Activated T-cell treated with anti-CD3 and anti-CD28 coated beads, Interleukin-2, amount 50 U/mL, for 24 hours (primary cell): ENCODE measurements at regions not wholly inside any gene's neighbourhood (a gene's known extent, or its start where the extent isn't known, plus 50 kb on each side); places are given as distances from the start of the nearest gene placed in this dataset.

Source experiments
- DNase-seq: peaks from one replicate; pipeline ENCODE4 v3.0.0-alpha.2; 2020
- H3K27ac Mint-ChIP-seq: 2 replicates; pipeline ENCODE4 v1.8.0; 2020; ENCODE audit warnings: mild to moderate bottlenecking, mixed read lengths
- H3K27me3 Mint-ChIP-seq: 2 replicates; pipeline ENCODE4 v1.8.0; 2020; ENCODE audit warnings: mixed read lengths
- H3K36me3 Mint-ChIP-seq: 2 replicates; pipeline ENCODE4 v1.8.0; 2020; ENCODE audit warnings: low read depth, mixed read lengths
- H3K4me1 Mint-ChIP-seq: 2 replicates; pipeline ENCODE4 v1.8.0; 2020; ENCODE audit warnings: low read depth, mixed read lengths
- H3K4me3 Mint-ChIP-seq: 2 replicates; pipeline ENCODE4 v1.8.0; 2020; ENCODE audit warnings: mild to moderate bottlenecking, moderate library complexity, mixed read lengths
- H3K9me3 Mint-ChIP-seq: 2 replicates; pipeline ENCODE4 v1.8.0; 2020; ENCODE audit warnings: mixed read lengths

GRCh38 chr18:40387130-40387787 lies 1567.8 kb upstream of the PIK3C3 start:
- DNase-seq: no peak
- no peaks in the 10 kb centered on the region for H3K27me3 Mint-ChIP-seq
- no peak overlapping the region for H3K4me3 Mint-ChIP-seq
- no peak overlapping the region for H3K27ac Mint-ChIP-seq
- no peaks in the 10 kb centered on the region for H3K36me3 Mint-ChIP-seq
- H3K9me3 Mint-ChIP-seq: peaks cover 21% of the 10 kb centered on the region
- no peaks in the 10 kb centered on the region for H3K4me1 Mint-ChIP-seq

GRCh38 chr18:40382197-40382596 lies 1572.8 kb upstream of the PIK3C3 start:
- H3K4me3 Mint-ChIP-seq: no peak overlapping the region
- no peaks in the 10 kb centered on the region for H3K36me3 Mint-ChIP-seq
- peaks cover 11% of the 10 kb centered on the region for H3K9me3 Mint-ChIP-seq
- no peaks in the 10 kb centered on the region for H3K4me1 Mint-ChIP-seq
- no peak for DNase-seq
- no peaks in the 10 kb centered on the region for H3K27me3 Mint-ChIP-seq
- H3K27ac Mint-ChIP-seq: no peak overlapping the region

GRCh38 chr18:40380686-40381439 lies 1574.2 kb upstream of the PIK3C3 start:
- peaks cover 14% of the 10 kb centered on the region for H3K9me3 Mint-ChIP-seq
- no peaks in the 10 kb centered on the region for H3K27me3 Mint-ChIP-seq
- H3K4me1 Mint-ChIP-seq: no peaks in the 10 kb centered on the region
- no peak overlapping the region for H3K4me3 Mint-ChIP-seq
- H3K36me3 Mint-ChIP-seq: no peaks in the 10 kb centered on the region
- DNase-seq: no peak
- no peak overlapping the region for H3K27ac Mint-ChIP-seq

- Mint-ChIP-seq H3K4me1 (no peaks in the 10 kb centered on the region), H3K9me3 (peaks cover 28% of the 10 kb centered on the region), H3K36me3 (no peaks in the 10 kb centered on the region), H3K4me3 (no peak overlapping the region), H3K27me3 (no peaks in the 10 kb centered on the region), H3K27ac (no peak overlapping the region)
- DNase-seq: no peak
Observed at GRCh38 chr18:40375837-40376236, 1579.2 kb upstream of the PIK3C3 start.

GRCh38 chr18:40371673-40372072 lies 1583.4 kb upstream of the PIK3C3 start:
- no peak for DNase-seq
- Mint-ChIP-seq H3K9me3 (peaks cover 47% of the 10 kb centered on the region), H3K27ac (no peak overlapping the region), H3K36me3 (no peaks in the 10 kb centered on the region), H3K4me1 (no peaks in the 10 kb centered on the region), H3K4me3 (no peak overlapping the region), H3K27me3 (no peaks in the 10 kb centered on the region)

- Mint-ChIP-seq H3K27me3 (no peaks in the 10 kb centered on the region), H3K4me3 (no peak overlapping the region), H3K9me3 (peaks cover 42% of the 10 kb centered on the region), H3K4me1 (no peaks in the 10 kb centered on the region), H3K36me3 (no peaks in the 10 kb centered on the region), H3K27ac (no peak overlapping the region)
- no peak for DNase-seq
Observed at GRCh38 chr18:40367576-40367975, 1587.5 kb upstream of the PIK3C3 start.

GRCh38 chr18:40366521-40366920 lies 1588.5 kb upstream of the PIK3C3 start:
- Mint-ChIP-seq H3K4me1 (no peaks in the 10 kb centered on the region), H3K9me3 (peaks cover 36% of the 10 kb centered on the region), H3K27ac (no peak overlapping the region), H3K36me3 (no peaks in the 10 kb centered on the region), H3K4me3 (no peak overlapping the region), H3K27me3 (no peaks in the 10 kb centered on the region)
- DNase-seq: no peak

GRCh38 chr18:40365526-40365925 lies 1589.5 kb upstream of the PIK3C3 start:
- H3K4me3 Mint-ChIP-seq: no peak overlapping the region

GRCh38 chr18:40360558-40360957 lies 1594.5 kb upstream of the PIK3C3 start:
- no peak for DNase-seq
- Mint-ChIP-seq H3K4me1 (no peaks in the 10 kb centered on the region), H3K9me3 (peaks cover 7% of the 10 kb centered on the region), H3K27ac (no peak overlapping the region), H3K27me3 (no peaks in the 10 kb centered on the region), H3K36me3 (no peaks in the 10 kb centered on the region), H3K4me3 (no peak overlapping the region)

More at GRCh38 chr18:40365526-40365925, 1589.5 kb upstream of the PIK3C3 start:
- Mint-ChIP-seq H3K4me1 (no peaks in the 10 kb centered on the region), H3K27ac (no peak overlapping the region), H3K27me3 (no peaks in the 10 kb centered on the region), H3K36me3 (no peaks in the 10 kb centered on the region), H3K9me3 (peaks cover 31% of the 10 kb centered on the region)
- no peak for DNase-seq

- H3K4me3 Mint-ChIP-seq: no peak overlapping the region
- no peaks in the 10 kb centered on the region for H3K36me3 Mint-ChIP-seq
- peaks cover 13% of the 10 kb centered on the region for H3K9me3 Mint-ChIP-seq
- no peak overlapping the region for H3K27ac Mint-ChIP-seq
- DNase-seq: no peak
- no peaks in the 10 kb centered on the region for H3K4me1 Mint-ChIP-seq
- H3K27me3 Mint-ChIP-seq: no peaks in the 10 kb centered on the region
Observed at GRCh38 chr18:40357536-40357935, 1597.5 kb upstream of the PIK3C3 start.

GRCh38 chr18:40356168-40356567 lies 1598.9 kb upstream of the PIK3C3 start:
- Mint-ChIP-seq H3K4me3 (no peak overlapping the region), H3K9me3 (peaks cover 14% of the 10 kb centered on the region), H3K36me3 (no peaks in the 10 kb centered on the region), H3K27ac (no peak overlapping the region), H3K27me3 (no peaks in the 10 kb centered on the region), H3K4me1 (no peaks in the 10 kb centered on the region)
- no peak for DNase-seq

- H3K27me3 Mint-ChIP-seq: no peaks in the 10 kb centered on the region
- no peak overlapping the region for H3K27ac Mint-ChIP-seq
- no peaks in the 10 kb centered on the region for H3K4me1 Mint-ChIP-seq
- DNase-seq: no peak
- peaks cover 16% of the 10 kb centered on the region for H3K9me3 Mint-ChIP-seq
- H3K4me3 Mint-ChIP-seq: no peak overlapping the region
- no peaks in the 10 kb centered on the region for H3K36me3 Mint-ChIP-seq
Observed at GRCh38 chr18:40355726-40356125, 1599.3 kb upstream of the PIK3C3 start.

- Mint-ChIP-seq H3K9me3 (peaks cover 12% of the 10 kb centered on the region), H3K36me3 (no peaks in the 10 kb centered on the region), H3K27me3 (no peaks in the 10 kb centered on the region), H3K27ac (no peak overlapping the region), H3K4me1 (no peaks in the 10 kb centered on the region), H3K4me3 (no peak overlapping the region)
- no peak for DNase-seq
Observed at GRCh38 chr18:40348196-40348595, 1606.8 kb upstream of the PIK3C3 start.

- H3K36me3 Mint-ChIP-seq: no peaks in the 10 kb centered on the region
- peaks cover 13% of the 10 kb centered on the region for H3K9me3 Mint-ChIP-seq
- DNase-seq: no peak
- H3K4me3 Mint-ChIP-seq: no peak overlapping the region
- H3K4me1 Mint-ChIP-seq: no peaks in the 10 kb centered on the region
- H3K27ac Mint-ChIP-seq: no peak overlapping the region
- H3K27me3 Mint-ChIP-seq: no peaks in the 10 kb centered on the region
Observed at GRCh38 chr18:40347261-40347660, 1607.8 kb upstream of the PIK3C3 start.

GRCh38 chr18:40346146-40346545 lies 1608.9 kb upstream of the PIK3C3 start:
- no peak for DNase-seq

More at GRCh38 chr18:40346146-40346545, 1608.9 kb upstream of the PIK3C3 start:
- no peak overlapping the region for H3K4me3 Mint-ChIP-seq
- H3K36me3 Mint-ChIP-seq: no peaks in the 10 kb centered on the region
- no peaks in the 10 kb centered on the region for H3K4me1 Mint-ChIP-seq
- H3K27ac Mint-ChIP-seq: no peak overlapping the region
- no peaks in the 10 kb centered on the region for H3K27me3 Mint-ChIP-seq
- peaks cover 15% of the 10 kb centered on the region for H3K9me3 Mint-ChIP-seq
